SK-N-SH (cell line): ENCODE measurements at regions not wholly inside any gene's neighbourhood (a gene's known extent, or its start where the extent isn't known, plus 50 kb on each side); places are given as distances from the start of the nearest gene placed in this dataset.

Experiments
- CTCF ChIA-PET: fragments of 300-600, 350-600 bp; formaldehyde crosslinking; extraction: SDS; loops from one replicate; lab custom pipeline; 2021; lab: Yijun Ruan, JAX
- POLR2A ChIA-PET: fragments of 350-600 bp; sonication (Branson Sonifier 250); formaldehyde crosslinking; extraction: SDS; loops from one replicate; lab custom pipeline; 2020; ENCODE audit warnings: antibody characterized with exemption, inconsistent platforms; lab: Yijun Ruan, JAX
- DNase-seq: peaks from one replicate; pipeline ENCODE4 v3.0.0; 2012
- H2AFZ ChIP-seq: fragments of 200-600 bp; sonication (generic); 2 replicates; pipeline ENCODE4 v1.8.1; 2016; ENCODE audit warnings: antibody characterized with exemption, mild to moderate bottlenecking, low read depth
- H3F3A ChIP-seq: fragments of 200-600 bp; sonication (generic); replicated peaks from 2 replicates; pipeline ENCODE3; 2016; ENCODE audit warnings: antibody characterized with exemption, mild to moderate bottlenecking; ENCODE audit not compliant: insufficient read depth
- H3K27ac ChIP-seq, 2 experiments: fragments of 200-500 bp in 1 of 2; fragments of 200-600 bp in 1 of 2; sonication (Bioruptor generic) in 1 of 2; sonication (generic), shearing (Covaris generic) in 1 of 2; 2 replicates each; pipeline versions ENCODE4 v1.5.1 to v1.6.1; 2014 to 2016; ENCODE audit warnings: low read depth in 2 of 2, inconsistent platforms in 1 of 2, low read length in 1 of 2, mild to moderate bottlenecking in 1 of 2, mixed read lengths in 1 of 2
- H3K27me3 ChIP-seq: fragments of 200-600 bp; sonication (generic), shearing (Covaris generic); 2 replicates; pipeline ENCODE4 v1.6.1; 2016; ENCODE audit warnings: mixed run types; ENCODE audit not compliant: insufficient read depth
- H3K36me3 ChIP-seq, 2 experiments: fragments of 200-500 bp in 1 of 2; fragments of 200-600 bp in 1 of 2; sonication (Bioruptor generic) in 1 of 2; sonication (generic) in 1 of 2; replicated peaks in 1 of 2; 2 replicates each; pipeline versions ENCODE3 to v1.5.1; 2014 to 2016; ENCODE audit warnings: low read length in 1 of 2, mild to moderate bottlenecking in 1 of 2; ENCODE audit not compliant: insufficient read depth in 2 of 2, control insufficient read depth in 1 of 2
- H3K4me1 ChIP-seq, 2 experiments: fragments of 200-500 bp in 1 of 2; fragments of 200-600 bp in 1 of 2; sonication (Bioruptor generic) in 1 of 2; sonication (generic), shearing (Covaris generic) in 1 of 2; 2 replicates each; pipeline versions ENCODE4 v1.5.1 to v1.6.1; 2014 to 2016; ENCODE audit warnings: low read depth in 1 of 2, low read length in 1 of 2, mixed run types in 1 of 2; ENCODE audit not compliant: insufficient read depth in 2 of 2, control insufficient read depth in 1 of 2
- H3K4me2 ChIP-seq: fragments of 200-600 bp; sonication (generic), shearing (Covaris generic); 2 replicates; pipeline ENCODE4 v1.6.1; 2017; ENCODE audit warnings: mixed run types
- H3K4me3 ChIP-seq, 2 experiments: fragments of 200-500 bp in 1 of 2; fragments of 200-600 bp in 1 of 2; sonication (Bioruptor generic) in 1 of 2; sonication (generic), shearing (Covaris generic) in 1 of 2; 2 replicates each; pipeline versions ENCODE4 v1.5.1 to v1.8.1; 2014 to 2016; ENCODE audit warnings: low read depth in 2 of 2, inconsistent platforms in 1 of 2, low read length in 1 of 2, mild to moderate bottlenecking in 1 of 2, mixed read lengths in 1 of 2, moderate library complexity in 1 of 2
- H3K79me2 ChIP-seq: fragments of 200-600 bp; sonication (generic); 2 replicates; pipeline ENCODE4 v1.8.1; 2017; ENCODE audit warnings: mild to moderate bottlenecking; ENCODE audit not compliant: insufficient read depth
- H3K9ac ChIP-seq: fragments of 200-600 bp; sonication (generic); 2 replicates; pipeline ENCODE4 v1.6.1; 2017; ENCODE audit warnings: mixed run types
- H3K9me2 ChIP-seq: fragments of 200-600 bp; sonication (generic); 2 replicates; pipeline ENCODE4 v1.6.1; 2017; ENCODE audit warnings: mixed run types
- H3K9me3 ChIP-seq: fragments of 200-600 bp; sonication (generic); 2 replicates; pipeline ENCODE4 v1.6.1; 2017; ENCODE audit warnings: mixed run types, mild to moderate bottlenecking, moderate library complexity
- H4K20me1 ChIP-seq: fragments of 200-600 bp; sonication (generic); 2 replicates; pipeline ENCODE4 v1.6.1; 2017; ENCODE audit warnings: mild to moderate bottlenecking, mixed run types; ENCODE audit not compliant: insufficient read depth
- CHD2 ChIP-seq: fragments of 150-350 bp; IDR thresholded peaks from 2 replicates; pipeline ENCODE4 v1.6.1; 2018; ENCODE audit warnings: low read length; ENCODE audit not compliant: partially characterized antibody
- CTCF ChIP-seq: fragments of 200-600 bp; sonication (generic); IDR thresholded peaks from 2 replicates; pipeline ENCODE4 v1.6.1; 2017; ENCODE audit warnings: antibody characterized with exemption, mild to moderate bottlenecking, moderate library complexity
- ELF1 ChIP-seq: IDR thresholded peaks from 2 replicates; pipeline ENCODE4 v1.4.0; 2012
- EP300 ChIP-seq, 2 experiments: IDR thresholded peaks; 2 replicates each; pipeline versions ENCODE4 v1.4.0 to v1.6.1; 2012; ENCODE audit warnings: borderline replicate concordance in 1 of 2, low read depth in 1 of 2, low read length in 1 of 2
- FOXM1 ChIP-seq: IDR thresholded peaks from 2 replicates; pipeline ENCODE4 v1.4.0; 2012; ENCODE audit warnings: low read depth, mild to moderate bottlenecking
- GABPA ChIP-seq: IDR thresholded peaks from 2 replicates; pipeline ENCODE4 v1.4.0; 2012; ENCODE audit warnings: low read depth, mild to moderate bottlenecking
- GATA2 ChIP-seq: sonication (generic); formaldehyde crosslinking; IDR thresholded peaks from 2 replicates; pipeline ENCODE4 v1.5.0; 2020; ENCODE audit warnings: mild to moderate bottlenecking, missing genetic modification reagents
- JUND ChIP-seq: IDR thresholded peaks from 2 replicates; pipeline ENCODE4 v1.4.0; 2012
- MAX ChIP-seq: IDR thresholded peaks from 2 replicates; pipeline ENCODE4 v1.4.0; 2012; ENCODE audit warnings: low read depth
- MEF2A ChIP-seq: IDR thresholded peaks from 2 replicates; pipeline ENCODE4 v1.4.0; 2012; ENCODE audit warnings: low read depth, borderline replicate concordance
- MXI1 ChIP-seq: IDR thresholded peaks from 2 replicates; pipeline ENCODE4 v1.6.1; 2012; ENCODE audit warnings: mild to moderate bottlenecking, low read depth, low read length, improper control_type of control experiment
- NFIC ChIP-seq: IDR thresholded peaks from 2 replicates; pipeline ENCODE4 v1.4.0; 2012; ENCODE audit warnings: borderline replicate concordance
- RAD21 ChIP-seq: IDR thresholded peaks from 2 replicates; pipeline ENCODE4 v1.6.1; 2012; ENCODE audit warnings: mild to moderate bottlenecking, low read length
- RCOR1 ChIP-seq: fragments of 150-350 bp; IDR thresholded peaks from 2 replicates; pipeline ENCODE4 v1.6.1; 2017; ENCODE audit warnings: antibody characterized with exemption, low read length
- REST ChIP-seq: IDR thresholded peaks from 2 replicates; pipeline ENCODE4 v1.6.1; 2012; ENCODE audit warnings: mild to moderate bottlenecking, low read depth, low read length, moderate library complexity
- RFX5 ChIP-seq: IDR thresholded peaks from 2 replicates; pipeline ENCODE4 v1.6.1; 2012; ENCODE audit warnings: mild to moderate bottlenecking, improper control_type of control experiment, low read length
- RXRA ChIP-seq: IDR thresholded peaks from 2 replicates; pipeline ENCODE4 v1.4.0; 2012; ENCODE audit warnings: low read depth, mild to moderate bottlenecking, borderline replicate concordance
- SIN3A ChIP-seq: IDR thresholded peaks from 2 replicates; pipeline ENCODE4 v1.6.1; 2012; ENCODE audit warnings: low read depth, mild to moderate bottlenecking, low read length, moderate library complexity, borderline replicate concordance
- TAF1 ChIP-seq: IDR thresholded peaks from 2 replicates; pipeline ENCODE4 v1.6.1; 2012; ENCODE audit warnings: low read depth, mild to moderate bottlenecking, low read length, moderate library complexity, borderline replicate concordance
- USF1 ChIP-seq: IDR thresholded peaks from 2 replicates; pipeline ENCODE4 v1.4.0; 2012; ENCODE audit warnings: low read depth, borderline replicate concordance
- USF2 ChIP-seq: fragments of 150-350 bp; IDR thresholded peaks from 2 replicates; pipeline ENCODE4 v1.6.1; 2017; ENCODE audit warnings: antibody characterized with exemption, low read length, low read depth, borderline replicate concordance
- WGBS: methylation state at CpG from one replicate; pipeline ENCODE4 v1.1.6; 2017; ENCODE audit warnings: low lambda C conversion rate; 5-methylcytosine and 5-hydroxymethylcytosine counted together

GRCh38 chr16:64278196-64278595, 843.7 kb downstream of the CDH11 start:
- no peaks in the 10 kb centered on the region; the same call in 1 of the 2 replicates for H3K9me3 ChIP-seq
- H3F3A ChIP-seq = no peaks in the 10 kb centered on the region
- no peak for TF ChIP-seq RAD21
- no peak for TF ChIP-seq USF2
- TF ChIP-seq MAX = no peak
- no peak for TF ChIP-seq EP300 (IDR thresholded peaks at IDR 0.05; ENCODE audit: borderline replicate concordance in 1 of 2, low read depth in 1 of 2, low read length in 1 of 2)
- TF ChIP-seq SIN3A = no peak
- no peak for TF ChIP-seq RFX5
- TF ChIP-seq MXI1 = no peak
- TF ChIP-seq GATA2 = no peak
- no peak for TF ChIP-seq JUND
- TF ChIP-seq MEF2A = no peak
- no peak for TF ChIP-seq TAF1
- no peak for TF ChIP-seq GABPA
- TF ChIP-seq USF1 = no peak
- no peak for TF ChIP-seq RCOR1
- H4K20me1 ChIP-seq = no peaks in the 10 kb centered on the region
- no peak overlapping the region for H2AFZ ChIP-seq
- ChIA-PET CTCF (no interaction called here), POLR2A (no interaction called here)
- no peak overlapping the region for H3K27ac ChIP-seq
- 41% methylated on average over 1 of the region's 1 CpG for WGBS
- no peaks in the 10 kb centered on the region for H3K9me2 ChIP-seq
- H3K4me3 ChIP-seq = no peak overlapping the region
- H3K4me1 ChIP-seq = no peaks in the 10 kb centered on the region
- no peak overlapping the region for H3K9ac ChIP-seq
- H3K4me2 ChIP-seq = no peak overlapping the region
- H3K36me3 ChIP-seq = no peaks in the 10 kb centered on the region
- no peak for DNase-seq
- H3K27me3 ChIP-seq = no peaks in the 10 kb centered on the region
- H3K79me2 ChIP-seq = no peaks in the 10 kb centered on the region

- no peak for DNase-seq
- no peaks in the 10 kb centered on the region for H3F3A ChIP-seq
- 70% methylated on average over 1 of the region's 1 CpG for WGBS
- H3K4me3 ChIP-seq = no peak overlapping the region
- H3K9ac ChIP-seq = no peak overlapping the region
- CTCF ChIA-PET = no interaction called here
- no peak for TF ChIP-seq GATA2
- no peak for TF ChIP-seq MEF2A
- no peak for TF ChIP-seq NFIC
- no peak for TF ChIP-seq FOXM1
- no peak for TF ChIP-seq MXI1
- TF ChIP-seq ELF1 = no peak
- TF ChIP-seq USF1 = no peak
- TF ChIP-seq EP300 (IDR thresholded peaks at IDR 0.05; ENCODE audit: borderline replicate concordance in 1 of 2, low read depth in 1 of 2, low read length in 1 of 2) = no peak
- TF ChIP-seq REST = no peak
- no peak for TF ChIP-seq CTCF
- no peak for TF ChIP-seq RXRA
- TF ChIP-seq MAX = no peak
- no peak for TF ChIP-seq CHD2
- no peaks in the 10 kb centered on the region for H3K79me2 ChIP-seq
- no peak overlapping the region for H2AFZ ChIP-seq
- no peaks in the 10 kb centered on the region for H4K20me1 ChIP-seq
- no peak overlapping the region for H3K27ac ChIP-seq
- H3K9me3 ChIP-seq = no peaks in the 10 kb centered on the region
- H3K4me2 ChIP-seq = no peak overlapping the region
- H3K27me3 ChIP-seq = no peaks in the 10 kb centered on the region
- POLR2A ChIA-PET = no interaction called here
- no peaks in the 10 kb centered on the region for H3K36me3 ChIP-seq
- H3K9me2 ChIP-seq = no peaks in the 10 kb centered on the region
- no peaks in the 10 kb centered on the region; a peak in 1 of 4 replicates for H3K4me1 ChIP-seq
Measured at GRCh38 chr16:64276646-64277045, 845.2 kb downstream of the CDH11 start.
